ENCODE measurements at regions not wholly inside any gene's neighbourhood (a gene's known extent, or its start where the extent isn't known, plus 50 kb on each side); places are given as distances from the start of the nearest gene placed in this dataset.

- H3K4me1 ChIP-seq (replicated peaks in 1 of 2; ENCODE audit: control insufficient read depth in 2 of 2, insufficient read depth in 2 of 2, low read length in 2 of 2): no peaks in the 10 kb centered on the region
- H4K20me1 ChIP-seq (replicated peaks; ENCODE audit: control insufficient read depth, insufficient read depth, low read length): no peaks in the 10 kb centered on the region
- BruUV-seq (replicated peaks): no TSS peak
- intact Hi-C loops (cut with micrococcal nuclease) (loop anchor here (10.0 kb wide), 1 partner anchor 613 kb away; no protein-coding TSS in a partner anchor), in situ Hi-C loops (cut with MboI) (no loop called here)
- H3K27me3 ChIP-seq (ENCODE audit: control insufficient read depth in 2 of 2, insufficient read depth in 2 of 2, low read length in 2 of 2): no peaks in the 10 kb centered on the region
- DNase-seq (ENCODE audit: extremely low read depth in 1 of 4, low spot score in 3 of 4) (no peak), FAIRE-seq (no peak), ATAC-seq (no peak)
- H3K79me2 ChIP-seq (ENCODE audit: control insufficient read depth, insufficient read depth, low read length): no peaks in the 10 kb centered on the region
- H3K36me3 ChIP-seq (ENCODE audit: control insufficient read depth, insufficient read depth, low read length): no peaks in the 10 kb centered on the region
- H3K27ac ChIP-seq (ENCODE audit: extremely low read depth, low read depth, low read length): no peak overlapping the region
- H3K4me3 ChIP-seq: no peak overlapping the region
- H3K9ac ChIP-seq (ENCODE audit: insufficient read depth in 1 of 2, low read depth in 2 of 2, low read length in 2 of 2): no peak overlapping the region
- WGBS (ENCODE audit: insufficient coverage, low coverage, missing lambda C conversion rate): 0% methylated on average over 1 of the region's 1 CpG
- H3K9me1 ChIP-seq (ENCODE audit: control insufficient read depth, insufficient read depth, low read length): no peaks in the 10 kb centered on the region
- TF ChIP-seq PBX2 (CRISPR knock-in tag; IDR thresholded peaks at IDR 0.05; ENCODE audit: low read depth) (no peak), PBX2 (tag; conservative IDR thresholded peaks at IDR 0.05; ENCODE audit: low read depth) (no peak), C11orf30 (IDR thresholded peaks at IDR 0.05; ENCODE audit: low read depth) (no peak), STAT5A (IDR thresholded peaks at IDR 0.05; ENCODE audit: borderline replicate concordance, low read length) (no peak)
- POLR2A ChIA-PET: no interaction called here
- H3K4me2 ChIP-seq (ENCODE audit: insufficient read depth, low read length): no peak overlapping the region
- no peaks in the 10 kb centered on the region for H3K9me3 ChIP-seq (replicated peaks; ENCODE audit: control insufficient read depth, insufficient read depth, low read depth, low read length)
- CTCF ChIA-PET (ENCODE audit: low intra/inter-chr PET ratio): no interaction called here
- no peak overlapping the region for H2AFZ ChIP-seq (ENCODE audit: low read depth, low read length)
These were observed 73.3 kb upstream of the L3MBTL4 start for GRCh38 chr18:6487968-6488367.

- DNase-seq (ENCODE audit: extremely low read depth in 1 of 4, low spot score in 3 of 4): no peak
- FAIRE-seq: no peak
- ATAC-seq: no peak
- Histone ChIP-seq H3K9ac (ENCODE audit: insufficient read depth in 1 of 2, low read depth in 2 of 2, low read length in 2 of 2) (no peak overlapping the region), H3K4me3 (no peak overlapping the region), H3K27ac (ENCODE audit: extremely low read depth, low read depth, low read length) (no peak overlapping the region), H4K20me1 (replicated peaks; ENCODE audit: control insufficient read depth, insufficient read depth, low read length) (no peaks in the 10 kb centered on the region), H3K27me3 (ENCODE audit: control insufficient read depth in 2 of 2, insufficient read depth in 2 of 2, low read length in 2 of 2) (no peaks in the 10 kb centered on the region), H3K9me1 (ENCODE audit: control insufficient read depth, insufficient read depth, low read length) (no peaks in the 10 kb centered on the region), H3K4me2 (ENCODE audit: insufficient read depth, low read length) (no peak overlapping the region), H3K4me1 (replicated peaks in 1 of 2; ENCODE audit: control insufficient read depth in 2 of 2, insufficient read depth in 2 of 2, low read length in 2 of 2) (no peaks in the 10 kb centered on the region), H3K9me3 (replicated peaks; ENCODE audit: control insufficient read depth, insufficient read depth, low read depth, low read length) (no peaks in the 10 kb centered on the region), H2AFZ (ENCODE audit: low read depth, low read length) (no peak overlapping the region), H3K36me3 (ENCODE audit: control insufficient read depth, insufficient read depth, low read length) (no peaks in the 10 kb centered on the region), H3K79me2 (ENCODE audit: control insufficient read depth, insufficient read depth, low read length) (no peaks in the 10 kb centered on the region)
- intact Hi-C loops (cut with micrococcal nuclease): loop anchor here (10.0 kb wide), 1 partner anchor 614 kb away; no protein-coding TSS in a partner anchor
- BruUV-seq (replicated peaks): no TSS peak
- ChIA-PET POLR2A (no interaction called here), CTCF (ENCODE audit: low intra/inter-chr PET ratio) (no interaction called here)
- in situ Hi-C loops (cut with MboI): no loop called here
- 6% methylated on average over 1 of the region's 1 CpG for WGBS (ENCODE audit: insufficient coverage, low coverage, missing lambda C conversion rate)
- no peak for TF ChIP-seq AFF4 (CRISPR knock-in tag; IDR thresholded peaks at IDR 0.05)
- TF ChIP-seq HMGXB4 (CRISPR knock-in tag; IDR thresholded peaks at IDR 0.05): no peak
- TF ChIP-seq CBX2 (IDR thresholded peaks at IDR 0.05; ENCODE audit: insufficient read depth, low read length, poor library complexity, severe bottlenecking): no peak
These were observed 74.2 kb upstream of the L3MBTL4 start for GRCh38 chr18:6488956-6489355.
